ENCODE measurements at regions not wholly inside any gene's neighbourhood (a gene's known extent, or its start where the extent isn't known, plus 50 kb on each side); places are given as distances from the start of the nearest gene placed in this dataset.
"Not testable (repeated sequence)": the region's sequence is repeated elsewhere in the genome, so short reads cannot be mapped to it uniquely, and the experiment has no call there.

- intact Hi-C loops (cut with micrococcal nuclease) = no loop called here
- no peaks in the 10 kb centered on the region for H3K9me3 Mint-ChIP-seq
- no peak overlapping the region for H3K27ac Mint-ChIP-seq
- H3K4me3 Mint-ChIP-seq = no peak overlapping the region
- ChIA-PET POLR2A (no interaction called here), CTCF (no interaction called here)
- no peaks in the 10 kb centered on the region for H3K4me1 Mint-ChIP-seq (ENCODE audit: low read depth)
- no peaks in the 10 kb centered on the region for H3K36me3 Mint-ChIP-seq
- H3K27me3 Mint-ChIP-seq = no peaks in the 10 kb centered on the region
- DNase-seq = no peak
Observed at GRCh38 chr2:192391041-192391440, 196.3 kb upstream of the TMEFF2 start.

DNA sequence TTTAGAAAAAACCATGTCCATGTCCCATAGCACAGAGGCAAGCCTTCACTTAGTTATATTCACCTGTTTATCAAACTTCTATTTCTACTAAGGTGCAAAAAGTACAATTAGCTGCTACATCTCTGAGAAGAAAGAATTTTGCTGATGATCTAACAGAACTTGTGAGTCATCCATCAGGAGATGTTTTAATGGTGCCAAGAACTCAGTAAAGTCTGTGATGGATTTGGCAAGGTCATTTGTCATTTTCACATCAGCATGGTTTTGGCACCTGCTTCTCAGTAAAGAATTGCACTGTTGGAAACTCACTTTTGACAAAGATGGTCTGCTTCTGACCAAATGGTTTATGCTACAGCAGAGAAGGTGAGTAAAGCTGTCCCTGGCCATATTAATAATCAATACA lies 195.7 kb upstream of the TMEFF2 start:
- Mint-ChIP-seq H3K36me3 (no peaks in the 10 kb centered on the region), H3K4me1 (ENCODE audit: low read depth) (no peaks in the 10 kb centered on the region), H3K27me3 (no peaks in the 10 kb centered on the region), H3K27ac (no peak overlapping the region), H3K9me3 (no peaks in the 10 kb centered on the region), H3K4me3 (no peak overlapping the region)
- CTCF ChIA-PET = no interaction called here
- no peak for DNase-seq
- POLR2A ChIA-PET = no interaction called here
- intact Hi-C loops (cut with micrococcal nuclease) = no loop called here

GRCh38 chr2:192384191-192384590 lies 189.5 kb upstream of the TMEFF2 start:
- H3K27me3 Mint-ChIP-seq; POLR2A ChIA-PET; H3K27ac Mint-ChIP-seq; H3K36me3 Mint-ChIP-seq; H3K4me3 Mint-ChIP-seq; H3K4me1 Mint-ChIP-seq (ENCODE audit: low read depth); H3K9me3 Mint-ChIP-seq; DNase-seq; intact Hi-C loops (cut with micrococcal nuclease); CTCF ChIA-PET: not testable (repeated sequence)

- no peaks in the 10 kb centered on the region for H3K36me3 Mint-ChIP-seq
- POLR2A ChIA-PET = no interaction called here
- intact Hi-C loops (cut with micrococcal nuclease) = no loop called here
- CTCF ChIA-PET = no interaction called here
- peaks cover 4% of the 10 kb centered on the region for H3K9me3 Mint-ChIP-seq
- H3K27ac Mint-ChIP-seq = no peak overlapping the region
- DNase-seq = no peak
- no peaks in the 10 kb centered on the region for H3K4me1 Mint-ChIP-seq (ENCODE audit: low read depth)
- no peak overlapping the region for H3K4me3 Mint-ChIP-seq
- no peaks in the 10 kb centered on the region for H3K27me3 Mint-ChIP-seq
Observed at GRCh38 chr2:192381082-192381481, 186.3 kb upstream of the TMEFF2 start.

DNA sequence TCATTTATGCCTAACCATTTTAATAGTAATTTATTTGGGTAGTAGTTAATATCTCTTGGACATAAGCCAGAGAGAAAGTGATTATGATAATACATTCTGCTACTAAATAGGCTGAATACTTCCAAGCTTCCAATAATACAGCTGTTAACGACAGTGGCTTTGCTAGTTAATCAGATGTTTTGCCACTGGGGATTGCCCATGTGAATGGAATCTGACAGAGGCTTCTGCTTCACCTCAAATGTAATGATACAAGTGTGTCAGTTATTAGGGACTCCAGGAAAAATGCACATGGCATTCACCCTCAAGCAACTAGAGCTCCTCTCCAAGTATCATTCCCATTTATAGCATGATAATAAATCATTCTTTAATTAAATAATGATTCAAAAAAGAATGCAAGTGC lies 185.0 kb upstream of the TMEFF2 start:
- POLR2A ChIA-PET = no interaction called here
- intact Hi-C loops (cut with micrococcal nuclease) = no loop called here
- Mint-ChIP-seq H3K27me3 (no peaks in the 10 kb centered on the region), H3K27ac (no peak overlapping the region), H3K36me3 (no peaks in the 10 kb centered on the region), H3K4me3 (no peak overlapping the region), H3K4me1 (ENCODE audit: low read depth) (no peaks in the 10 kb centered on the region), H3K9me3 (peaks cover 4% of the 10 kb centered on the region)
- no peak for DNase-seq
- CTCF ChIA-PET = no interaction called here

DNA sequence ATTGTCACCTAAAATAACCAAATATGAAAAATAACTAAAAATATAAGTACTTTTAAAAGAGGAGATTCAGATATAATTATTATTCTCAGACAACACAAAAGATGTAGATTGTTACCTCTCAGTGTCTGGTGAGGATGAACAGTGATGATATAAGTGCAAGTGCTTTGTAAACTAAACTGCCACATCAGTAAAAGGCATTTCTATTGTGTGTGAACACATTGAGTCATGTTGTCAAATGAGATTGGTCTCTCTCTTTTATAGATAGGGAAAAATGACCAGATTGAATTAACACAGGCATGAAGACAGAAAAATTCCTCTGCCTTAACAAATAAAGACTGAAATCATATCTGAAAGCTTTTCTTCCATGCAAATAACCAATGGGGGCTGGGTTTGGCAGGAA lies 182.4 kb upstream of the TMEFF2 start:
- no peaks in the 10 kb centered on the region for H3K9me3 Mint-ChIP-seq
- no peak for DNase-seq
- H3K4me1 Mint-ChIP-seq (ENCODE audit: low read depth) = no peaks in the 10 kb centered on the region
- ChIA-PET CTCF (no interaction called here), POLR2A (no interaction called here)
- no peak overlapping the region for H3K4me3 Mint-ChIP-seq
- no peaks in the 10 kb centered on the region for H3K36me3 Mint-ChIP-seq
- intact Hi-C loops (cut with micrococcal nuclease) = no loop called here
- H3K27ac Mint-ChIP-seq = no peak overlapping the region
- H3K27me3 Mint-ChIP-seq = no peaks in the 10 kb centered on the region

GRCh38 chr2:192373754-192374153 lies 179.0 kb upstream of the TMEFF2 start:
- Mint-ChIP-seq H3K27ac (no peak overlapping the region), H3K36me3 (no peaks in the 10 kb centered on the region), H3K9me3 (no peaks in the 10 kb centered on the region), H3K27me3 (no peaks in the 10 kb centered on the region), H3K4me1 (ENCODE audit: low read depth) (no peaks in the 10 kb centered on the region), H3K4me3 (no peak overlapping the region)
- ChIA-PET CTCF (no interaction called here), POLR2A (no interaction called here)
- no peak for DNase-seq
- intact Hi-C loops (cut with micrococcal nuclease) = no loop called here

- ChIA-PET POLR2A (no interaction called here), CTCF (no interaction called here)
- H3K27me3 Mint-ChIP-seq = no peaks in the 10 kb centered on the region
- no peak overlapping the region for H3K27ac Mint-ChIP-seq
- H3K4me3 Mint-ChIP-seq = no peak overlapping the region
- no peak for DNase-seq
- no peaks in the 10 kb centered on the region for H3K36me3 Mint-ChIP-seq
- intact Hi-C loops (cut with micrococcal nuclease) = no loop called here
- H3K9me3 Mint-ChIP-seq = no peaks in the 10 kb centered on the region
- H3K4me1 Mint-ChIP-seq (ENCODE audit: low read depth) = no peaks in the 10 kb centered on the region
Observed at GRCh38 chr2:192373221-192373620, 178.5 kb upstream of the TMEFF2 start.

- no peak overlapping the region for H3K4me3 Mint-ChIP-seq
- H3K36me3 Mint-ChIP-seq = no peaks in the 10 kb centered on the region
- no peak overlapping the region for H3K27ac Mint-ChIP-seq
- intact Hi-C loops (cut with micrococcal nuclease) = no loop called here
- no peak for DNase-seq
- ChIA-PET CTCF (no interaction called here), POLR2A (no interaction called here)
- H3K9me3 Mint-ChIP-seq = no peaks in the 10 kb centered on the region
- H3K27me3 Mint-ChIP-seq = no peaks in the 10 kb centered on the region
- H3K4me1 Mint-ChIP-seq (ENCODE audit: low read depth) = no peaks in the 10 kb centered on the region
Observed at GRCh38 chr2:192369969-192370368, 175.2 kb upstream of the TMEFF2 start.

DNA sequence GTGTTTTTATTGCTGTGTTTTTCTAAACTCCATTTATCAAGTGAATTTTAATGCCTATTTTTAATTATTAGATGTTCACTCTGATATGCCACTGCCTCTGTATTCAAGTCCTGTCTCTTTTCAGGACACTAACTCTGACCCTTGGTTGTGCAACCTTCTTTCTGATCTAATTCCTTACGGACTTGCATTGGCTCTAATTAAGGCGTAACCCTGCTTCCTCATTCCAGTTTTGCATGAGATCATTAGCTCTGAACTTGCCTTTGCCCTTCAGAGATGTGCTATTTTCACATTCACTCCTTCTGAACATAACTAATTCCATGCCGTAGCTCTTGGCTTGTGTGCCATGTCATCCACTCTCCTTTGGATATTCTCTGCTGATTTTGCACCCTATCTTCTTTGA lies 162.5 kb upstream of the TMEFF2 start:
- intact Hi-C loops (cut with micrococcal nuclease) = no loop called here
- Mint-ChIP-seq H3K27ac (no peak overlapping the region), H3K4me1 (ENCODE audit: low read depth) (no peaks in the 10 kb centered on the region)

GRCh38 chr2:192354512-192355244 lies 159.9 kb upstream of the TMEFF2 start:
- H3K27ac Mint-ChIP-seq = no peak overlapping the region
- ChIA-PET POLR2A (no interaction called here), CTCF (no interaction called here)
- H3K9me3 Mint-ChIP-seq = peaks cover 2% of the 10 kb centered on the region
- intact Hi-C loops (cut with micrococcal nuclease) = no loop called here
- no peak for DNase-seq
- no peak overlapping the region for H3K4me3 Mint-ChIP-seq
- no peaks in the 10 kb centered on the region for H3K4me1 Mint-ChIP-seq (ENCODE audit: low read depth)
- no peaks in the 10 kb centered on the region for H3K27me3 Mint-ChIP-seq
- no peaks in the 10 kb centered on the region for H3K36me3 Mint-ChIP-seq

More for the DNA sequence above, 162.5 kb upstream of the TMEFF2 start:
- ChIA-PET CTCF (no interaction called here), POLR2A (no interaction called here)
- Mint-ChIP-seq H3K36me3 (no peaks in the 10 kb centered on the region), H3K27me3 (no peaks in the 10 kb centered on the region), H3K9me3 (peaks cover 2% of the 10 kb centered on the region), H3K4me3 (no peak overlapping the region)
- DNase-seq = no peak

DNA sequence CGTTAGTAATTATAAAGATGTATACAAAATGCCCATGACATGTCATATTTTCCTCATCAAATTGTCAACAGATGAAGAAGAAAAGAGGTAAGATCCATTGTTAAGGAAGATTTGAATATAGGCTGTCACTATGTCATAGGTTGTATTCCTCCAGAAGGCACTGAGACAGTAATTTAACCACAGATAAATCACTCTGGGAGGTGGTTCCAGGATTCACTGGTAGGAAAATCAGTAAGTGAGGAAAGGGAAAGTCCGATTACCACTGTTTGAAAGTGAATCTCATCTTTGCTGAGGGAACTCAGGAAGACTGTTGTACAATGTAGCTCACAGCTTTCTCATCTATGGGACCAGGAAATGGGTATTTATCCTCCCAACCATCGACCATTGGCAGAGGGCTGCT lies 152.8 kb upstream of the TMEFF2 start:
- Mint-ChIP-seq H3K9me3 (no peaks in the 10 kb centered on the region), H3K4me1 (ENCODE audit: low read depth) (no peaks in the 10 kb centered on the region), H3K27me3 (no peaks in the 10 kb centered on the region), H3K36me3 (no peaks in the 10 kb centered on the region), H3K27ac (no peak overlapping the region), H3K4me3 (no peak overlapping the region)
- DNase-seq = no peak
- ChIA-PET CTCF (no interaction called here), POLR2A (no interaction called here)
- intact Hi-C loops (cut with micrococcal nuclease) = no loop called here

DNA sequence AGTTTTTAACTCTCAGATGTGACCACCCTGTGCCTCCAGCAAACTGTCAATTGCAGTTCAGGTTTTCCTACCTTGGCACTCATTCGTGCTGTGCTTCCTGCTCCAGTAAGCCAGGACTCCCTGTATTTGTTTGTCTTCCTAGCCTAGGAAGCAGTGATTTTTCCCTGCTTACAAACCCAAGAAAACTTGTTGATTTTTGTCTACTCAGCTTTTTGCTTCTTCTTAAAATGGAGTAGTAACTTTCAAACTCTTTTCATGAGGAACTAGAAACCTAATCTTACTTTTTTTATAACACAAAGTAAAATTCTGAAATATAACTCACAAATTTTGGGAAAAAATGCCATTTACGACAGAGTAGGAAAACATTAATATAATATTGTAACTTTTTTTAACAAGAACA lies 150.6 kb upstream of the TMEFF2 start:
- no peak for DNase-seq
- Mint-ChIP-seq H3K27ac (no peak overlapping the region), H3K9me3 (no peaks in the 10 kb centered on the region), H3K27me3 (no peaks in the 10 kb centered on the region), H3K4me3 (no peak overlapping the region), H3K4me1 (ENCODE audit: low read depth) (no peaks in the 10 kb centered on the region), H3K36me3 (no peaks in the 10 kb centered on the region)
- intact Hi-C loops (cut with micrococcal nuclease) = no loop called here
- ChIA-PET POLR2A (no interaction called here), CTCF (no interaction called here)

DNA sequence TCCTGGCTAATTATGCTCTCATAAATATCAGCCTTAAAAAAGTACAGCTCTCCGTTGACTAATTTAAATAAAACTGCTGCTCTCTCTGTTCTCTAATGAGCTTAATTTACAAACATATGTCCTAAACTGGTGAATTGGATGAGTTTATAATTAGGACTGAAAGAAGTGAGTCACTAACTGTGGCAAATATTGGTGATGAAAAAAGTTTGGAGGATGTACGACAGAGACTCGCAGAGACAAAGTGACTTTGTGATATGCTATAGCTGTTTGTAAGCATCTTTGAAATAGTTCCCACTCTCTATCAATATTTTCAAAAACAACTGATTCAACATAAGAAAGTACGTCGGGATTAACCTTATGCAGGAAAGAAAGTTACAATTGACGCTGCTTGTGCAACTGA lies 138.9 kb upstream of the TMEFF2 start:
- Mint-ChIP-seq H3K4me1 (ENCODE audit: low read depth) (no peaks in the 10 kb centered on the region), H3K9me3 (no peaks in the 10 kb centered on the region), H3K4me3 (no peak overlapping the region), H3K36me3 (no peaks in the 10 kb centered on the region), H3K27me3 (no peaks in the 10 kb centered on the region), H3K27ac (no peak overlapping the region)
- DNase-seq = no peak
- POLR2A ChIA-PET = no interaction called here
- intact Hi-C loops (cut with micrococcal nuclease) = no loop called here
- CTCF ChIA-PET = no interaction called here

Measured in activated CD4-positive, alpha-beta memory T cell treated with anti-CD3 and anti-CD28 coated beads for 36 hours (primary cell).